HepG2 (cell line): ENCODE measurements at regions not wholly inside any gene's neighbourhood (a gene's known extent, or its start where the extent isn't known, plus 50 kb on each side); places are given as distances from the start of the nearest gene placed in this dataset.
A peak's percentile ranks its signal among the peaks of the same experiment; 100 is the strongest.
"Not testable (repeated sequence)": the region's sequence is repeated elsewhere in the genome, so short reads cannot be mapped to it uniquely, and the experiment has no call there.

Experiments used
- ATAC-seq: fragments of 200-7000 bp; cut with Tn5 transposase; 3 replicates; pipeline ENCODE4 v1.9.1; 2020; ENCODE audit warnings: mild to moderate bottlenecking, moderate library complexity
- BruUV-seq: library from RNA; stranded (reverse); fragments of 400-500 nt; replicated peaks from 2 replicates; lab custom pipeline; 2021; lab: Mats Ljungman, UMichigan
- CTCF ChIA-PET: fragments of 300-600 bp; formaldehyde crosslinking; extraction: SDS; loops from one replicate; lab custom pipeline; 2021; ENCODE audit warnings: low total read pairs, inconsistent platforms, low intra/inter-chr PET ratio; lab: Yijun Ruan, JAX
- POLR2A ChIA-PET: fragments of 350-600 bp; sonication (Branson Sonifier 250); formaldehyde crosslinking; loops from one replicate; lab custom pipeline; 2020; ENCODE audit warnings: antibody characterized with exemption, inconsistent platforms; lab: Yijun Ruan, JAX
- DNase-seq: peaks from one replicate; pipeline ENCODE4 v3.0.0-alpha.2; 2015; ENCODE audit warnings: low spot score
- FAIRE-seq: peaks from 3 replicates; lab custom pipeline; 2011; peaks lifted over from hg19 to GRCh38; lab: Jason Lieb, UNC
- H2AFZ ChIP-seq: one replicate; pipeline ENCODE4 v1.6.1; 2011; ENCODE audit warnings: low read length, inconsistent platforms
- H3K27ac ChIP-seq: fragments of 300-600 bp; 3 replicates; pipeline ENCODE4 v1.8.0; 2011; ENCODE audit warnings: mixed run types, mild to moderate bottlenecking, mixed read lengths, low read length, inconsistent platforms; ENCODE audit not compliant: insufficient read depth; ENCODE audit errors: extremely low read length
- H3K27me3 ChIP-seq, 2 experiments: fragments of 200-600 bp in 1 of 2; 2 replicates in 1 of 2; 3 replicates in 1 of 2; pipeline versions ENCODE4 v1.6.0 to v1.8.0; 2011; ENCODE audit warnings: low read length in 2 of 2, mild to moderate bottlenecking in 2 of 2, moderate library complexity in 2 of 2, inconsistent platforms in 1 of 2; ENCODE audit not compliant: insufficient read depth in 2 of 2, control insufficient read depth in 1 of 2
- H3K36me3 ChIP-seq, 2 experiments: fragments of 200-600 bp in 1 of 2; replicated peaks in 1 of 2; 2 replicates in 1 of 2; 3 replicates in 1 of 2; pipeline versions ENCODE4 v1.5.1 to v1.8.0; 2011; ENCODE audit warnings: low read length in 2 of 2, inconsistent platforms in 1 of 2; ENCODE audit not compliant: insufficient read depth in 2 of 2, control insufficient read depth in 1 of 2
- H3K4me1 ChIP-seq: 2 replicates; pipeline ENCODE4 v1.5.1; 2012; ENCODE audit warnings: low read length, inconsistent platforms; ENCODE audit not compliant: insufficient read depth
- H3K4me2 ChIP-seq: 2 replicates; pipeline ENCODE4 v1.6.0; 2011; ENCODE audit warnings: low read depth, low read length, inconsistent platforms
- H3K4me3 ChIP-seq, 3 experiments: fragments of 200-600 bp in 1 of 3; sonication (generic), shearing (Covaris generic) in 1 of 3; replicated peaks in 1 of 3; 2 replicates each; pipeline ENCODE4 v1.5.1; 2011 to 2016; ENCODE audit warnings: low read length in 3 of 3, inconsistent platforms in 2 of 3, low read depth in 2 of 3, mild to moderate bottlenecking in 2 of 3, control low read depth in 1 of 3, mixed read lengths in 1 of 3; ENCODE audit not compliant: insufficient read depth in 1 of 3
- H3K79me2 ChIP-seq: one replicate; pipeline ENCODE4 v1.6.1; 2011; ENCODE audit warnings: low read length, inconsistent platforms; ENCODE audit not compliant: insufficient read depth
- H3K9ac ChIP-seq: 2 replicates; pipeline ENCODE4 v1.6.0; 2011; ENCODE audit warnings: mild to moderate bottlenecking, low read depth, low read length, inconsistent platforms; ENCODE audit not compliant: insufficient read depth
- H3K9me3 ChIP-seq: 2 replicates; pipeline ENCODE4 v1.5.1; 2012; ENCODE audit warnings: mild to moderate bottlenecking, low read length
- H4K20me1 ChIP-seq: 2 replicates; pipeline ENCODE4 v1.6.0; 2011; ENCODE audit warnings: inconsistent platforms, mild to moderate bottlenecking, low read length, moderate library complexity; ENCODE audit not compliant: insufficient read depth
- GATAD2A ChIP-seq: IDR thresholded peaks from 2 replicates; pipeline ENCODE4 v1.6.1; 2016
- KDM1A ChIP-seq: IDR thresholded peaks from 2 replicates; pipeline ENCODE4 v1.6.1; 2016; ENCODE audit warnings: missing compliant biosample characterization
- KDM3A ChIP-seq: IDR thresholded peaks from 2 replicates; pipeline ENCODE4 v1.6.1; 2018; ENCODE audit warnings: low read depth, missing compliant biosample characterization
- KDM6A ChIP-seq: IDR thresholded peaks from 2 replicates; pipeline ENCODE4 v1.6.1; 2016; ENCODE audit warnings: low read depth
- KLF9 ChIP-seq: IDR thresholded peaks from 2 replicates; pipeline ENCODE4 v1.6.1; 2016; ENCODE audit warnings: low read depth
- RFX1 ChIP-seq: fragments of 450-650 bp; IDR thresholded peaks from 2 replicates; pipeline ENCODE4 v1.6.1; 2017
- SIX1 ChIP-seq: sonication (generic); formaldehyde crosslinking; IDR thresholded peaks from 2 replicates; pipeline ENCODE4 v1.4.0; 2020; ENCODE audit warnings: missing genetic modification reagents, borderline replicate concordance
- ZNF547 ChIP-seq: sonication (generic); formaldehyde crosslinking; IDR thresholded peaks from 2 replicates; pipeline ENCODE4 v1.5.1; 2020; ENCODE audit warnings: mild to moderate bottlenecking, missing genetic modification reagents
- ZNF773 ChIP-seq: sonication (generic); formaldehyde crosslinking; IDR thresholded peaks from 2 replicates; pipeline ENCODE4 v1.4.0; 2020; ENCODE audit warnings: missing genetic modification reagents, borderline replicate concordance
- WGBS: methylation state at CpG from one replicate; pipeline ENCODE4 v1.1.6; 2017; ENCODE audit warnings: low lambda C conversion rate; 5-methylcytosine and 5-hydroxymethylcytosine counted together
- in situ Hi-C: cut with HindIII; loops from 2 replicates; pipeline ENCODE4 v1.10.0; 2017; ENCODE audit warnings: low pct_unique_long_range_greater_than_20kb; ENCODE audit not compliant: extremely low pct_ligation_motif_present
- intact Hi-C: fragments of 100-400 bp; cut with micrococcal nuclease; formaldehyde crosslinking; loops from one replicate; pipeline ENCODE4 v1.10.0; 2022; ENCODE audit not compliant: unreplicated experiment

GRCh38 chr2:12472265-12472664, 244.5 kb upstream of the TRIB2 start:
- H3K4me1 ChIP-seq, H2AFZ ChIP-seq, POLR2A ChIA-PET, DNase-seq, H3K79me2 ChIP-seq, FAIRE-seq, H3K36me3 ChIP-seq, H3K27me3 ChIP-seq, H3K4me2 ChIP-seq, ATAC-seq, H3K9me3 ChIP-seq, H3K4me3 ChIP-seq, H3K9ac ChIP-seq, BruUV-seq, in situ Hi-C loops, H4K20me1 ChIP-seq, H3K27ac ChIP-seq, CTCF ChIA-PET: not testable (repeated sequence)
- intact Hi-C loops: loop anchor here (10.0 kb wide), 1 partner anchor 1527 kb away; no protein-coding TSS in a partner anchor

- no peak for TF ChIP-seq GATAD2A (CRISPR knock-in tag)
- TF ChIP-seq ZNF773 (CRISPR knock-in tag): no peak
- no peak for TF ChIP-seq RFX1
- TF ChIP-seq KDM3A (CRISPR knock-in tag): no peak
- TF ChIP-seq KDM1A (CRISPR knock-in tag): no peak
- TF ChIP-seq ZNF547 (CRISPR knock-in tag): no peak
- no peak for TF ChIP-seq KLF9 (CRISPR knock-in tag)
- no peak for TF ChIP-seq SIX1 (CRISPR knock-in tag)
- no peak for TF ChIP-seq KDM6A
- TF ChIP-seq, all 625 proteins: peak for 0
- H3K9ac ChIP-seq: no peak overlapping the region
- ATAC-seq (peak; percentile 38), FAIRE-seq (no peak), DNase-seq (no peak)
- H3K4me3 ChIP-seq: no peak overlapping the region
- ChIA-PET CTCF (no interaction called here), POLR2A (no interaction called here)
- H3K9me3 ChIP-seq: no peaks in the 10 kb centered on the region
- H3K27ac ChIP-seq: no peak overlapping the region
- intact Hi-C loops: loop anchor here (10.0 kb wide), 1 partner anchor 1534 kb away; no protein-coding TSS in a partner anchor
- BruUV-seq: no TSS peak
- H4K20me1 ChIP-seq: no peaks in the 10 kb centered on the region
- H2AFZ ChIP-seq: no peak overlapping the region
- H3K79me2 ChIP-seq: no peaks in the 10 kb centered on the region
- no peaks in the 10 kb centered on the region for H3K4me1 ChIP-seq
- 13% methylated on average over 9 of the region's 9 CpGs for WGBS
- no peak overlapping the region for H3K4me2 ChIP-seq
- H3K27me3 ChIP-seq: no peaks in the 10 kb centered on the region; a peak in 1 of 5 replicates
- H3K36me3 ChIP-seq: no peaks in the 10 kb centered on the region
- in situ Hi-C loops: no loop called here
These were observed 238.3 kb upstream of the TRIB2 start for GRCh38 chr2:12478151-12479064.
